ENCODE measurements at regions not wholly inside any gene's neighbourhood (a gene's known extent, or its start where the extent isn't known, plus 50 kb on each side); places are given as distances from the start of the nearest gene placed in this dataset.

DNA sequence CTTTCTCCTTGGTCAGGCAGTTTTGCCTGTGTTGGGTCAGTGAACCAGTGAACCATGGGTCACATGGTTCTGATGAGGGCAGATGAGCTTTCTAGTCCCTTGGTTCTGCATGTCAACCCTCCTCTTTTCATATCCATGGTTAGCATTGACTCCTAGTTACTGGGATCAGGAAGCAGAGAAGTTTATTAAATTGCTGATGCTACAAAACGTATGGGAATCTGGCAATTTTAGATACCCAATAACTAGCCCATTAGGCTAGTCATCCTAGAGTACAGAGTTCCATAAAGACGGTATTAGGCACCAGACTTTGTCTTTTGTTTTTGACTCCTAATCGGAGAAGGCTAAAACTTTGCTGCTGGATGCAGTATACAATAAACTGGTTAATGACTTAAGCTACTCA is 273.1 kb downstream of the ATPSCKMT start:
- TF ChIP-seq POLR2AphosphoS5 (IDR thresholded peaks at IDR 0.05; ENCODE audit: insufficient read depth in 1 of 2, low read depth in 1 of 2), result no peak
- no peak for TF ChIP-seq POLR2A (IDR thresholded peaks at IDR 0.05)
- TF ChIP-seq, protein P1, sequence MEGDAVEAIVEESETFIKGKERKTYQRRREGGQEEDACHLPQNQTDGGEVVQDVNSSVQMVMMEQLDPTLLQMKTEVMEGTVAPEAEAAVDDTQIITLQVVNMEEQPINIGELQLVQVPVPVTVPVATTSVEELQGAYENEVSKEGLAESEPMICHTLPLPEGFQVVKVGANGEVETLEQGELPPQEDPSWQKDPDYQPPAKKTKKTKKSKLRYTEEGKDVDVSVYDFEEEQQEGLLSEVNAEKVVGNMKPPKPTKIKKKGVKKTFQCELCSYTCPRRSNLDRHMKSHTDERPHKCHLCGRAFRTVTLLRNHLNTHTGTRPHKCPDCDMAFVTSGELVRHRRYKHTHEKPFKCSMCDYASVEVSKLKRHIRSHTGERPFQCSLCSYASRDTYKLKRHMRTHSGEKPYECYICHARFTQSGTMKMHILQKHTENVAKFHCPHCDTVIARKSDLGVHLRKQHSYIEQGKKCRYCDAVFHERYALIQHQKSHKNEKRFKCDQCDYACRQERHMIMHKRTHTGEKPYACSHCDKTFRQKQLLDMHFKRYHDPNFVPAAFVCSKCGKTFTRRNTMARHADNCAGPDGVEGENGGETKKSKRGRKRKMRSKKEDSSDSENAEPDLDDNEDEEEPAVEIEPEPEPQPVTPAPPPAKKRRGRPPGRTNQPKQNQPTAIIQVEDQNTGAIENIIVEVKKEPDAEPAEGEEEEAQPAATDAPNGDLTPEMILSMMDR (IDR thresholded peaks at IDR 0.05), result no peak
- DNase-seq (ENCODE audit: extremely low spot score in 2 of 2), result no peak
- Histone ChIP-seq H3K27me3 (no peaks in the 10 kb centered on the region), H3K4me3 (no peak overlapping the region), H3K4me1 (no peaks in the 10 kb centered on the region), H3K36me3 (no peaks in the 10 kb centered on the region), H3K27ac (no peak overlapping the region), H3K9me3 (no peaks in the 10 kb centered on the region)
- intact Hi-C loops (cut with DNase I), result no loop called here

DNA sequence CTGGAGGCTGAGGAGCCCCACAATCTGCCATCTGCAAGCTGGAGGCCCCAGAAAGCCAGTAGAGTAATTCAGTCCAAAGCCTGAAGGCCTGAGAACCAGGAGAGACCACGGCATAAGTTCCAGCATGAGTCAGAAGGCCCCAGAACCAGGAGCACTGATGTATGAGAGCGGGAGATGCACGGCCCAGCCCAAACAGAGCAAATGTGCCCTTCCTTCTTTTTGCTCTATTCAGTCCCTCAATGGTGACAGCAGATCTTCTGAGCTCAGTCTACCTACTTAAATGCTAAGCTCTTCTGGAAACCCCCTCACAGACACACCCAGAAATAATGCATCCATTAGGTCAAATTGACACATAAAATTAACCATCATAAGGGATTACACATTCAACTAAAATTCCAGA is 277.6 kb downstream of the ATPSCKMT start:
- H3K4me3 ChIP-seq, result no peak overlapping the region
- no peaks in the 10 kb centered on the region for H3K27me3 ChIP-seq
- H3K4me1 ChIP-seq, result no peaks in the 10 kb centered on the region
- H3K9me3 ChIP-seq, result no peaks in the 10 kb centered on the region
- no peaks in the 10 kb centered on the region for H3K36me3 ChIP-seq
- intact Hi-C loops (cut with DNase I), result no loop called here
- TF ChIP-seq POLR2AphosphoS5 (IDR thresholded peaks at IDR 0.05; ENCODE audit: insufficient read depth in 1 of 2, low read depth in 1 of 2) (no peak), POLR2A (IDR thresholded peaks at IDR 0.05) (no peak)
- TF ChIP-seq, protein P1 (IDR thresholded peaks at IDR 0.05), result no peak
- no peak overlapping the region for H3K27ac ChIP-seq
- no peak for DNase-seq (ENCODE audit: extremely low spot score in 2 of 2)

GRCh38 chr5:9971301-9971700 is 278.4 kb downstream of the ATPSCKMT start:
- Histone ChIP-seq H3K27me3 (no peaks in the 10 kb centered on the region), H3K4me1 (no peaks in the 10 kb centered on the region)
- intact Hi-C loops (cut with DNase I), result no loop called here

GRCh38 chr5:9958914-9959313 is 290.8 kb downstream of the ATPSCKMT start:
- Histone ChIP-seq H3K36me3 (no peaks in the 10 kb centered on the region), H3K27me3 (no peaks in the 10 kb centered on the region), H3K27ac (no peak overlapping the region), H3K4me1 (no peaks in the 10 kb centered on the region), H3K4me3 (no peak overlapping the region), H3K9me3 (no peaks in the 10 kb centered on the region)
- no peak for DNase-seq (ENCODE audit: extremely low spot score in 2 of 2)
- intact Hi-C loops (cut with DNase I), result no loop called here
- TF ChIP-seq POLR2AphosphoS5 (IDR thresholded peaks at IDR 0.05; ENCODE audit: insufficient read depth in 1 of 2, low read depth in 1 of 2) (no peak), POLR2A (IDR thresholded peaks at IDR 0.05) (no peak)
- TF ChIP-seq, protein P1 (IDR thresholded peaks at IDR 0.05), result no peak

More at GRCh38 chr5:9971301-9971700, 278.4 kb downstream of the ATPSCKMT start:
- Histone ChIP-seq H3K4me3 (no peak overlapping the region), H3K9me3 (no peaks in the 10 kb centered on the region), H3K36me3 (no peaks in the 10 kb centered on the region), H3K27ac (no peak overlapping the region)
- no peak for DNase-seq (ENCODE audit: extremely low spot score in 2 of 2)
- no peak for TF ChIP-seq POLR2A (IDR thresholded peaks at IDR 0.05)

DNA sequence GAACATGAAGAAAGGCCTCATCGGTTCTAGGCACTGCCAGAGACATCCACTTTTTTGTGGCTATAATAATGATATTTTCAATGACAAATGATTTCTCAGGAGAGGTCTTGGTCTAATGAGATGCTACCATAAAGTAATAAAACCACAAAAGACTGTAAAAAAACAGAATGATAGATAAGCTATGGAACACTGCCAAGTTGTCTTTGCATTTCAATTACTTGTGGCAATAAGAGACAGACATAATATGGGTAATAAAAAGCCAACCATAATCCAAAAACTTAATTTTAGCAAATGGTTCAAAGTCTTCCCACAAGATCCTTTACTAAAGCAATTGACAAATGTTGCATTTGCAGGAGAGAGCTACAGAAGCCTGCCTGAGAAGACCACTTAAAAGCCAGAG is 292.5 kb downstream of the ATPSCKMT start:
- H3K4me1 ChIP-seq, result no peaks in the 10 kb centered on the region
- no peaks in the 10 kb centered on the region for H3K36me3 ChIP-seq
- H3K4me3 ChIP-seq, result no peak overlapping the region
- TF ChIP-seq, protein P1 (IDR thresholded peaks at IDR 0.05), result no peak
- no peak for TF ChIP-seq POLR2A (IDR thresholded peaks at IDR 0.05)
- no peak for TF ChIP-seq POLR2AphosphoS5 (IDR thresholded peaks at IDR 0.05; ENCODE audit: insufficient read depth in 1 of 2, low read depth in 1 of 2)
- DNase-seq (ENCODE audit: extremely low spot score in 2 of 2), result no peak
- no peaks in the 10 kb centered on the region for H3K9me3 ChIP-seq
- H3K27ac ChIP-seq, result no peak overlapping the region
- intact Hi-C loops (cut with DNase I), result no loop called here
- no peaks in the 10 kb centered on the region for H3K27me3 ChIP-seq

DNA sequence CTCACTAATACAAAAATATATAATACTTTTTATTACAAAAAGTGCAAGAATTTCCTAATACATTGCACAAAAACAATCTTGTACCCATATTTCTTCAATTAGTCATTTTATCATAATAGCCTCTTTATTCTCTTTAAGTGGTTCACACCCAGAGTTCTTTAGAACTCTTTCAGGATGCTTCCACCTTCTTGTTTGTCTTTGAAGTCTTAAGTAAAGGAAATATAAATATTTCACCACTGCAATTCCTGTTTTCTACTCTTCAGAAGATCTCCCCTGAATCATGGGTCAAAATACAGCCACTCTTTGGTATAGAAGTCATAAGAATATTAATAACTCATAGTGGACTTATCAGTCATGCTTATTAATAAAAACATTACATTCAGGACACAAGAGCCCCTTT is 293.0 kb downstream of the ATPSCKMT start:
- H3K27me3 ChIP-seq, result no peaks in the 10 kb centered on the region
- no peak overlapping the region for H3K27ac ChIP-seq
- no peak overlapping the region for H3K4me3 ChIP-seq
- TF ChIP-seq, protein P1 (IDR thresholded peaks at IDR 0.05), result no peak
- TF ChIP-seq POLR2A (IDR thresholded peaks at IDR 0.05) (no peak), POLR2AphosphoS5 (IDR thresholded peaks at IDR 0.05; ENCODE audit: insufficient read depth in 1 of 2, low read depth in 1 of 2) (no peak)
- H3K36me3 ChIP-seq, result no peaks in the 10 kb centered on the region
- H3K9me3 ChIP-seq, result no peaks in the 10 kb centered on the region
- intact Hi-C loops (cut with DNase I), result no loop called here
- DNase-seq (ENCODE audit: extremely low spot score in 2 of 2), result no peak
- no peaks in the 10 kb centered on the region for H3K4me1 ChIP-seq
